RWPE1 (cell line): ENCODE measurements at regions not wholly inside any gene's neighbourhood (a gene's known extent, or its start where the extent isn't known, plus 50 kb on each side); places are given as distances from the start of the nearest gene placed in this dataset.

Experiments
- CTCF ChIA-PET: fragments of 350-600 bp; sonication (Branson Sonifier 250); formaldehyde crosslinking; extraction: SDS; loops from one replicate; lab custom pipeline; 2021; lab: Yijun Ruan, JAX
- POLR2A ChIA-PET: fragments of 400-600 bp; formaldehyde crosslinking; extraction: SDS; loops from one replicate; lab custom pipeline; 2020; ENCODE audit warnings: antibody characterized with exemption; ENCODE audit not compliant: low non-redundant PET; lab: Yijun Ruan, JAX
- DNase-seq: peaks from one replicate; pipeline ENCODE4 v3.0.0; 2012; ENCODE audit warnings: low spot score
- H3K27ac ChIP-seq: fragments of 450-650 bp; 2 replicates; pipeline ENCODE4 v1.5.1; 2017
- TF ChIP-seq, protein P1 (sequence below): fragments of 450-650 bp; conservative IDR thresholded peaks from 2 replicates; pipeline ENCODE4 v1.5.1; 2017; ENCODE audit warnings: low read depth, mild to moderate bottlenecking

- peak; percentile 15 for DNase-seq
- ChIA-PET CTCF (interaction anchor here (0.6 kb wide), 1 partner anchor 35 kb away, joined by 3 read pairs; no protein-coding TSS in a partner anchor), POLR2A (no interaction called here)
- TF ChIP-seq, protein P1, sequence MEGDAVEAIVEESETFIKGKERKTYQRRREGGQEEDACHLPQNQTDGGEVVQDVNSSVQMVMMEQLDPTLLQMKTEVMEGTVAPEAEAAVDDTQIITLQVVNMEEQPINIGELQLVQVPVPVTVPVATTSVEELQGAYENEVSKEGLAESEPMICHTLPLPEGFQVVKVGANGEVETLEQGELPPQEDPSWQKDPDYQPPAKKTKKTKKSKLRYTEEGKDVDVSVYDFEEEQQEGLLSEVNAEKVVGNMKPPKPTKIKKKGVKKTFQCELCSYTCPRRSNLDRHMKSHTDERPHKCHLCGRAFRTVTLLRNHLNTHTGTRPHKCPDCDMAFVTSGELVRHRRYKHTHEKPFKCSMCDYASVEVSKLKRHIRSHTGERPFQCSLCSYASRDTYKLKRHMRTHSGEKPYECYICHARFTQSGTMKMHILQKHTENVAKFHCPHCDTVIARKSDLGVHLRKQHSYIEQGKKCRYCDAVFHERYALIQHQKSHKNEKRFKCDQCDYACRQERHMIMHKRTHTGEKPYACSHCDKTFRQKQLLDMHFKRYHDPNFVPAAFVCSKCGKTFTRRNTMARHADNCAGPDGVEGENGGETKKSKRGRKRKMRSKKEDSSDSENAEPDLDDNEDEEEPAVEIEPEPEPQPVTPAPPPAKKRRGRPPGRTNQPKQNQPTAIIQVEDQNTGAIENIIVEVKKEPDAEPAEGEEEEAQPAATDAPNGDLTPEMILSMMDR: no peak
- no peak overlapping the region for H3K27ac ChIP-seq
Measured at GRCh38 chr21:29413683-29414082, 115.0 kb downstream of the BACH1 start.

- POLR2A ChIA-PET: no interaction called here
- no peak for DNase-seq
- H3K27ac ChIP-seq: no peak overlapping the region
- TF ChIP-seq, protein P1: no peak
- CTCF ChIA-PET: no interaction called here
Measured at GRCh38 chr21:29416268-29416667, 117.5 kb downstream of the BACH1 start.

- ChIA-PET CTCF (interaction anchor here (0.6 kb wide), 1 partner anchor 9 kb away, joined by 5 read pairs; no protein-coding TSS in a partner anchor), POLR2A (interaction anchor here (0.6 kb wide), 1 partner anchor 9 kb away, joined by 3 read pairs; no protein-coding TSS in a partner anchor)
- DNase-seq: no peak
- no peak overlapping the region for H3K27ac ChIP-seq
- TF ChIP-seq, protein P1: no peak
Measured at GRCh38 chr21:29418813-29419212, 120.1 kb downstream of the BACH1 start.

- H3K27ac ChIP-seq: no peak overlapping the region
- ChIA-PET POLR2A (no interaction called here), CTCF (no interaction called here)
- TF ChIP-seq, protein P1: no peak
- no peak for DNase-seq
Measured at GRCh38 chr21:29419422-29419821, 120.7 kb downstream of the BACH1 start.

DNA sequence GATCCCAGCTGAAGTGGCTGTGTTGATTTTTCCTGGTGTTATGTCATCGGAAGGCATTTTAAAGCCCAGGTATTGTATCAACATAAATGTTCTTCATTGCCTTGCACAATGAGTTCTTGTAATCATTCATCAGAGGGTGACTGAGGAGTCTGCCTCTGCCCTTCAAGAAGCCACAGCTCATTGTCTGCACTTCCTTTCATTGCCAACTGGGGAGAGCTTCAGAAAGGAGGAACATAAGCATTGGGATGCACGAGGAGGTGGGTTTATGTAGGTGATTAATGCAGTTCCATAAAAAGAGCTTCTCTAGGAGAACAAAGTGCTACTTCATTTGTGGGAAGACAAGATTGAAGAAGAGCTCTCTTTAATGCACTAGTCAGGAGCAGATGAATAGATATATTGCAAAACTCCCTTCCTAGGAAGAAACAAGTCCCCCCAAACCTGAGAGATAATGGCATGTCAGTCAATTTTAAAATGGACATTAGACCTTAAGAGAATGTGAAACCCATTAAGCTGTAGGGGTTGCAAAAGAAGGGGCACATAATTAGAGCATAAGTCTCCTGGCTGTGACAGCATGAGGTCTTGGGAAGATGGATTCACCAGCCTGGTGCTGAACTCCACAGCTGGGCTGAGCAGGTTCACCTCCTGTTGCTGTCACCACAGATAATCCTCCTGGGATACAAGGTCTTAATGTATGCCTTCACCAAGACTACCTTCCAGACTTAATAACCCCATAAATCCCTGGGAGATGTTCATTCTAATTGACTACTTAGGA, 124.6 kb downstream of the BACH1 start:
- ChIA-PET POLR2A (no interaction called here), CTCF (interaction anchor here (0.6 kb wide), 1 partner anchor 627 kb away, joined by 3 read pairs; no protein-coding TSS in a partner anchor)
- TF ChIP-seq, protein P1: no peak
- no peak for DNase-seq
- no peak overlapping the region for H3K27ac ChIP-seq

DNA sequence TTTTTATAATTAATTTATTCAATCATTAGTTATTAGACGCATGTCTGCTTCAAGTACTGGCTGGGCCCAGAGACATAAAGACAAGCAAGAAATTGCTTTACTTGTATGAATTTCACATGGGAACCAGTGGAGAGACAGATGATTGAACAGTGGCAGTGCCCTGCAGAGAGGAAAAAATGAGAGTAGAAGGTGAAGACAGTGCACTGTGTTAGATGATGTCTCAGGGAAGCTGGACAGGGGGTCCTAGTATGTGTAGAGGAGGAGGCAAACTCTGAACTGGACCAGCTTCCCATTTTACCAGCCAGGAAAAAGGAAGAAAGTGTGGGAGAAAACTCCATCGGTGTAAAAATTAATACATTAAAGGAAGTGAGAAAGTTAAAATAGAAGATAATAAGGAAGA, 126.0 kb downstream of the BACH1 start:
- no peak overlapping the region for H3K27ac ChIP-seq
- ChIA-PET POLR2A (no interaction called here), CTCF (interaction anchor here (0.6 kb wide), 1 partner anchor 291 kb away, joined by 6 read pairs; no protein-coding TSS in a partner anchor)
- TF ChIP-seq, protein P1: no peak
- DNase-seq: no peak
